Upper lobe of left lung (tissue), 4 donors: ENCODE measurements at regions not wholly inside any gene's neighbourhood (a gene's known extent, or its start where the extent isn't known, plus 50 kb on each side); places are given as distances from the start of the nearest gene placed in this dataset.

Experiments
- CTCF ChIP-seq, 6 experiments: fragments of 450-650 bp in 4 of 6; fragments of 200-600 bp in 2 of 6; sonication (generic) in 2 of 6; IDR thresholded peaks; one replicate each; pipeline ENCODE4 v1.5.1; 2016 to 2019; ENCODE audit warnings: antibody characterized with exemption in 6 of 6
- POLR2AphosphoS5 ChIP-seq, 2 donors: sonication (generic); formaldehyde crosslinking; IDR thresholded peaks; one replicate each; pipeline ENCODE4 v1.5.1; 2017; ENCODE audit warnings: antibody characterized with exemption in 2 of 2

DNA sequence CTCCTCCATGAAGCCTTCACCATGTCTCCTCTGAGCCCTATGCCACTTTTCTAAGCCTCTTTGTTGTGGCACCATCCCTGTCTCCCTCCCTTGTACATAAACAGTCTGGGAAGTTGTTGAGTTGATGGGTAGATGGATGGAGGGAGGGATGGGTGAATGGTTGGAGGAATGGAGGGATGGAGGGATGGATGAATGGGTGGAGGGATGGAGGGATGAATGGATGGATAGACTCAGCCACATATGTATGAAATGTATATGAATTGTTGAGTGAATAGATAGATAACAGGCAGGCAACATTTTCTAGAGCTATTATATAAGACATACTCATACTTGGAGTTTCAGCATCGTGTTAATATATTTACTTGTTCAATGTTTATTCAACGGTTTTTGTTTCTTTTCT is 58.3 kb upstream of the HES1 start:
- TF ChIP-seq POLR2AphosphoS5 (IDR thresholded peaks at IDR 0.05) (no peak), CTCF (IDR thresholded peaks at IDR 0.05) (no peak)
